ENCODE measurements at regions not wholly inside any gene's neighbourhood (a gene's known extent, or its start where the extent isn't known, plus 50 kb on each side); places are given as distances from the start of the nearest gene placed in this dataset.

GRCh38 chr2:111687911-111688310 lies 196.1 kb downstream of the ANAPC1 start:
- no peak for TF ChIP-seq POLR2AphosphoS5 (IDR thresholded peaks at IDR 0.05; ENCODE audit: low read depth, low read length)
- TF ChIP-seq CTCF (IDR thresholded peaks at IDR 0.05) = no peak
- TF ChIP-seq RAD21 (IDR thresholded peaks at IDR 0.05; ENCODE audit: low read length) = no peak
- no peak for TF ChIP-seq IRF3 (IDR thresholded peaks at IDR 0.05; ENCODE audit: low read depth, low read length)
- no peak for TF ChIP-seq REST (IDR thresholded peaks at IDR 0.05; ENCODE audit: low read depth, low read length)
- TF ChIP-seq NFIC (IDR thresholded peaks at IDR 0.05; ENCODE audit: borderline replicate concordance) = no peak
- TF ChIP-seq NRF1 (IDR thresholded peaks at IDR 0.05; ENCODE audit: low read depth, low read length) = no peak
- TF ChIP-seq PBX3 (IDR thresholded peaks at IDR 0.05) = no peak
